Activated CD4-positive, CD25-positive, alpha-beta regulatory T cell treated with anti-CD3 and anti-CD28 coated beads, Interleukin-2, amount 50 U/mL, for 24 hours (primary cell): ENCODE measurements at regions not wholly inside any gene's neighbourhood (a gene's known extent, or its start where the extent isn't known, plus 50 kb on each side); places are given as distances from the start of the nearest gene placed in this dataset.
"Not testable (repeated sequence)": the region's sequence is repeated elsewhere in the genome, so short reads cannot be mapped to it uniquely, and the experiment has no call there.

ENCODE experiments used
- ATAC-seq, 2 donors: fragments of 150-1000 bp; cut with Tn5 transposase; one replicate each; pipeline ENCODE4 v1.10.0; 2021; ENCODE audit warnings: mild to moderate bottlenecking in 1 of 2, moderate library complexity in 1 of 2

DNA sequence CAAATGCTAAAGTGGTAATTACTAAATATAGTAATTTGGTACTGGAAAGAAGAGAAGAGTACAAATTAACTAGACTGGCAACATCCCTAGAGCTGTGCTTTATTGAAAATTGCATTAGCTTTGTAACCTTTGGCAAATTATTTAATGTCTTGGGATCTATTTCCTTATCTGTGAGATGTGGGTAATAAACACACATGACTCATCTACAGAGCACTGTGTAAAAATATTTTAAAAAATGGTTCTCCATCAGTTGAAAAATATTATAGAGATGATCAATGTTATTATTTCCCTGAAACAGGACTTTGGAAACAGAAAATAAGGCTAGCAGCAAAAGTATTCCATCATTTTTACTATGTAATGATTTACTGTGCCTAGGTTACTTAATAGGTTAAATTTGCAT is 1698.8 kb upstream of the CDH9 start:
- ATAC-seq, result no peak

DNA sequence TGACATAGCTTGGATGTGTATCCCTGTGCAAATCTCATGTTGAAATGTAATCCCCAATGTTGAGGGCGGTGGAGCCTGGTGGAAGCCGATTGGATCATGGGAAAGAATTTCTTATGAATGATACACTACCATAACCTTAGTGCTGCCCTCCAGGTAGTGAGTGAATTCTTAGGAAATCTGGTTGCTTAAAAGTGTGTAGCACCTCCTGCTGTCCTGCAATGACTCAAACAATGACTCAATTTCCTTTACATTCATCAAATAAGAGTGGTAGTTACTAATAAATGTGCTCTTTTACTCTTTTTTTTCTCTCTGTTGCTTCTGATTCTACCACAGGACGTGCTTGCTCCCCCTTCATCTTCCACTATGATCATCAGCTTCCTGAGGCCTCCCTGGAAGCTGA is 1696.0 kb upstream of the CDH9 start:
- no peak for ATAC-seq

DNA sequence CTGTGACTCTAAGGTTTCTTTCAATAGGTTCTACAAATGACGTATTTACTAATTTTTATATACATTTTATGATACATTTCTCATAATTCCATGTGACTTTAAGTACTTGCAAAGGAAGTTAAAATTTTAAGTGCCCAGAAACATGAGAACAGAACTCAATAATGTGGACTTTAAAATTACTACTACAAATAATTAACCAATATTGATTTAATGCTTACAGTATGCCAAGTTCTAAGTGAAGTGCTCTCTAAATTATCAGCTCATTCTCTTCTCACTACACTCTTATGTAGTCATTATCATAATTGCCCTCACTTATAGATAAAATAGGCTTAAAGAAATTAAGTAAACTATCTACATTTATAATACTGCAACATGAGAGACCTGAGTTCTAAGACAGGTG is 1690.7 kb upstream of the CDH9 start:
- ATAC-seq, result no peak

DNA sequence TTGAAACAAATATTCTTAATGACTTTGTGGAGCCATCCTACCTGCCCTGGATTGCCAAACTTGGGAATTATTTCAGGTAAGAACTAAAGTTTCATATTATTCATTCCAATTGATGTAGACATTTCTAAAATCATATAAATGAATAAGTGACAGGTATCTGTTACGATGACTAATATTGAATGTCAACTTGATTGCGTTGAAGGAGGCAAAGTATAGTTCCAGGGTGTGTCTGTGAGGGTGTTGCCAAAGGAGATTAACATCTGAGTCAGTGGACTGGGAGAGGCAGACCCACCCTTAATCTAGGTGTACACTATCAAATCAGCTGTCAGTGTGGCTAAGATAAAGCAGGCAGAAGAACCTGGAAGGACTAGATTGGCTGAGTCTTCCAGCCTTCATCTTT is 1688.4 kb upstream of the CDH9 start:
- ATAC-seq, result no peak

DNA sequence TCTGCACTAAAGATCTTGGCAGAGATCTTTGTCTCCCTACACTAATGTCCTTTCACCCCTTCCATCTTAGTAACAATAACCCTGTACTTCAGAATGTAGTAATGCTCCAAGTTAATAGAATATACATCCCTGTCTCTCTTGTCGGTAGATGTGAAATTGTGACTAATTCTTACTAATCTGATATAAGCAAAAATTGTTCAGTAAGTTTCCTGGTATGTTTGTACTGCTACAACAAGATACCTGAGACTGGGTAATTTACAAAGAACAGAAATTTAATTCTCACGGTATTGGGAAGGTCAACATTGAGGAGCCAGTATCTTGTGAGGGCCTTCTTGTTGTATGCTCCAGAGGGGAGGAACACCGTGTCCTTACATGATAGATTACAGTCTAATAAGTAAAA is 1686.6 kb upstream of the CDH9 start:
- ATAC-seq, result no peak

DNA sequence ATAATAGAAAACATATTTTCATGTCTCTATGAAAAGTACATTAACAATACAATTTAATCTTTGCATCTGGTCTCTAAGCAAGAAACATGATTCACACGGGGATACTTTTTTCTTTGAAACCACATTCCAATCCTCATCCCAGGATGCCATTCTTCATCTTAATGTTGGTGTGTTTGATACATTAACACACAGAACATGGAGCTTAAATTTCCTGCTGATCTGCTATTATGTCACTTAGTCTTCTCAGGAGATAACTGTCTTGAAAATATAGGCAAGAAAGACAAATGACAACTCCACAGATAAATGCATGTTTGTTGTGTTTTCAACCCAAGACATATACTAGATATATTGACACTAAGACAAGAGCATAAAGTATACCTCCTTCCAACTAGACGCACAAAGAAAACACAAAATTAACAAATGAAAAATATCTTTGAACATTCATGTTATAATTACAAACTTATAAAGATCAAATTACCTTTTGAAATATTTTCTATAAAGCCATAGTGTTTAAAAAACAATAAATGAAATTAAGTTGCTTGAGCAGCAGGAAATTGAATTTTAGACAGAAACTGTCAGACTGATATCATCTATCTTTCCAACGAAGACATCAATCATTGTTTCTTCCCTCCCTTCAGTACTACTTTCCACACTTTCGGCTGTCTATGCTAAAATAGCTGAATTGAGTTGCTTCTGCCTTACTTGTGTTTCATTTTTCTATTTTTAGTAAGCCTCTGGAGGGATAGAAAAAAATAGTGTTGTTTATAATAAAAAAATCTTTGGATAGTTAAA is 1676.7 kb upstream of the CDH9 start:
- no peak for ATAC-seq

DNA sequence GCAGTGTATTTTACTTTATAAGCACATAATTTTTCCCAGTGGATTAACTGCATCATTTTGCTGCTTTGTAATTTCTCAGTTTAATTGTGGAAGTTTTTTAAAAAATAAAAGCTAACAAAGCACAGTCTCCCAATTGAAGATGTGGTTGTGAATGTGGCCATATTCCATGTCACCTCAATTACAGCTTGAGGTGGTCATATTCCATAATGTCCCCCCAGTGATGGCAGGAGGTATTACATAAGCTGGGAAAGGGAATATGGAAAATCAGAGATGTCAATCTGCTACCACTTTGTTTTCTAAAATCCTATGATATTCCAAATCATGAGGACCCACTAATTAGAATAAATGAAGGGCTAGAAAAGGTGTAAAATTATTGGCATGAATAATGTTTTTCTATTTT is 1672.0 kb upstream of the CDH9 start:
- ATAC-seq, result no peak

DNA sequence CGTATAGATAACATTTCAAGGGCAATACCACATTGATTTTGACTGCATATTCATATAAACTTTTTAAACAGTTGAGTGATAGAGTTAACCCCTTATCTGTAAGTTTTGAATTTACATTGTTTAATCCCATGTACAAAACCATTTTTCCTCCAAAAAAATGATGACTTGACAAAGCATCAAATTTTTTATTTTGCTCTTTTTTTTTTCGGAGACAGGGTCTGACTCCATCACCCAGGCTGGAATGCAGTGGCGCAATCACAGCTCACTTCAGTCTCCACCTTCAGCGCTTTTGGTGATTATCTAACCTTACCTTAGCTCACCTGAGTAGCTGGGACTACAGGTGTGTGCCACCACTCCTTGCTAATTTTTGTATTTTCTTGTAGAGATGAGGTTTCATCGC is 1670.1 kb upstream of the CDH9 start:
- no peak for ATAC-seq

DNA sequence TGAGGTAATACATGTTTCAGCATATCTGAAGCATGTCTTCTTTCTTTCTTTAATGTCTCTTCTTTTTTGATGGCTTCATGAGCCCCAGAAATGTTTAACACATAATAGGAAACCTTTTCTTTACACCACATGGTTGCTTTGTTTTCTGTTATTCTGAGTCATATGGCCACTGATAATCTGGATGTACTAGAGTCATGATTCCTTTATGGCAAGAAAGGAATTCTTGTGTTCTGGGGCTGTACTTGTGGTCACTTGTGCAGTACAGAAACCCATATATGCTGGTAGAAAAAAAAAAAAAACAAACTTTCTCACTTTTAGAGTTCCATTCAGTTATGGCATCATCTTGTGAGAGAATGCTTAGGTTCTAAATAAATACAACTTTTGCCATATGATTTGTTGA is 1669.3 kb upstream of the CDH9 start:
- ATAC-seq, result no peak

DNA sequence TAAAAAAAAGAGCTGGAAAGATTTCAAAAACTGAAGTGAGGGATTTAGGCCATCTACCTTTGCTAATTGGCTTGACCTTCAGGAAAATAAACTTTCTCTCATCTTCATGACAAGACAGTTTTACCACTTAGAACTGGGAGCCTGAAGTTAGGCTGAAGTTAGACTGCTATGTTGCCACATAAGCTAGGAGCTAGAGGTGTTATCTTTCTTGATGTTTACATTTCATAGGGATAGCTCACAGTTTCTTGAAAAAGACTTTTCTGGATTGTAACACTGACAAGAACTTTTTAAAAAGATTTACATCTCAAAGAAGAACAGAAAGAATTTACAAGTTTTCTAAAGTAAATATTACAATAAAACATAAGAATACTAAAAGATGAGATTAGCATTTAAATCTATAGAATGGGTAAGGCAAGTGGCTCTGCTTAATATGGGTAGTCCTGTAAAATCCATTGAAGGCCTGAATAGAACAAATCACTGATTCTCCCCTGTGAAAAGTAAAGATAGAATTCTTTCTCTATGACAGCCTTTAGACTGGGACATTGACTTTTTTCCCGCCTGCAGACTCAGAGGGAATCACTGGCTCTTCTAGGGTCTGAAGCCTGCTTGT is 1665.4 kb upstream of the CDH9 start:
- ATAC-seq, result no peak

DNA sequence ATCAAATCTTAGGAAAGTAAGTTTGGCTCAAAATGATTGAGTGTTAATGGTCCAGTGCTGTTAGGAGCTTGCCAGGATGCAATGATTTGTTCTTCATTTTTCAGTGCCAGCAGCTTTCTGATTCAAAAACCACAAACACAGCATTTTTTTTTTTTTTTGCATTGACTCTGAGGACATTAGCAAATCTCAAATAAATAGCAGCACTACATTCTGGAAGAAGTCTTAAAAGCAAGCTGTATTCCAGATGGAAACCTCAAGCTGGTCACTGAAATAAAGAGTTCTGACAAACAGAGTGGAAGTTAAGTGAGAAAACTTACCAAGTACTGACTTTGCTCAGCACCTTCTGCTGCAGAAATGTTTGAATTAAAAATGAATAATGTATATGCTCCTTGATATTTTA is 1653.1 kb upstream of the CDH9 start:
- no peak for ATAC-seq

DNA sequence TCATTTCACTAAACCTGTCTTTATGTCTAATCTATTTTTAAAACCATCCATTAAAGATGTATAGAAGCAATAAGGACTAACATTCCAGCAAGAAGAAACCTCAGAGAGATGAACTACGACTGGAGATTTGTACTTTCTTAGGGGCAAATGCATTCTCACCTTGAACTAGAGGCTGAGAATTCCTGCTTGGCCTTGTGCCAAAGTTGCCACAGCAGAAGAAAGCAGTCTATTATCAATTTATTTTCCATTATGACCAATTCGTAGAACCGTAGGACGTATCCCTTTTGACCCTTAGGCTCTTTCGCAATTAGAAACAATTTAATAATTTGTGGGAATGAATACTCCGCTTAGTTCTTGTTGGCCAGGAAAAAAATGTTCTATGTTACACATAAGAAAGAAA is 1647.4 kb upstream of the CDH9 start:
- ATAC-seq, result no peak

DNA sequence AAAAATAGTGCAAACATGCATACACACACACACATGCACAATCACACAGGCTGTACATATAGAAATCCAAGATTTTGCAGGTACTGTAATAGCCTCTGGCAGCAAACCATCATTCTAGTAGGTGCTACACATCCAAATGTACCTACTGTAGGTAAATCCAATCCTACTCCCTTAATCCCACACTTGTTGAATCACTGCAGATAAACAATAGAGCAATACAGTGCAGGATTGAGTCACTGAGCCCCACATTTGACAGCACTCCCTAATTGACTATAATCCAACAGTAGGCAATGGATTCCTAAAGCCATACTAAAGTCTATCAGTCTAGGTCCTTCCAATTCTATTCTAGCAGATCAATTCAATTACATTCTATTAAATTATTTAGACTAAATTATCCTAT is 1640.5 kb upstream of the CDH9 start:
- ATAC-seq, result no peak

DNA sequence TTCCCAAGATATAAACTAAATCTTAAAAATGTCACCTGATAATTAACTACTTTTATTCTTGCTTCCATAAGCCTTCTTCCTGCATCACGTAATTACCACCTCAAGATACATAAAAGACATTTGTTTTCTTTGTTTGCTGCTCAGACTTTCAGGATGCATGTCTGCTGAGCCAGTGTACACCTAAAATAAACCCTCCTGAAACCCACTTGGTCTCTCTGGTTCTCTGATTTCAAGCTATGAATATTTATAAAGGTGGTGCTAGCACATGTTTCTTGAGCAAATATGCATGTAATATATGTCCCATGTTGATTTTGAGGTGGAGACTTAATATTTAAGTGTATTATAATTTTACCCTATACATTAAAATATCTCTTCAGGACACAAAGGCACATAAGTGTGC is 1627.7 kb upstream of the CDH9 start:
- no peak for ATAC-seq

DNA sequence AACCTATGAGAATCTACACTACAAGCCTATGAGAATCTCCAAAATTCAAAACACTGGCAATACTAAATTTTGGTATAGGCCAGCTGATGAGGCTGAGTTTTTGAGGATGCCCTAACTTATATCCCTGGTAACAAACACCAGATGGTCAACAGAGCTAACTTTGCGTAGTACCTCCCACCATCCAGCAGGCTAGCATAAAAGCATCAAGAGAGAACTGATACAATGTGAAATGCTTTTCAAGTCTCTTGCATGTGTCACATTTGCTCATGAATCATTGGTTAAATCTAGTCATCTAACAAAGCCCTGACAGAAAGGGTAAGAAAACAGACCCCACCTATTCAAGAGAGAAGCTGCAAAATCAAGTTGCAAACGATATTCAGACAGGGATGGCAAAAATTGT is 1609.7 kb upstream of the CDH9 start:
- ATAC-seq, result no peak

DNA sequence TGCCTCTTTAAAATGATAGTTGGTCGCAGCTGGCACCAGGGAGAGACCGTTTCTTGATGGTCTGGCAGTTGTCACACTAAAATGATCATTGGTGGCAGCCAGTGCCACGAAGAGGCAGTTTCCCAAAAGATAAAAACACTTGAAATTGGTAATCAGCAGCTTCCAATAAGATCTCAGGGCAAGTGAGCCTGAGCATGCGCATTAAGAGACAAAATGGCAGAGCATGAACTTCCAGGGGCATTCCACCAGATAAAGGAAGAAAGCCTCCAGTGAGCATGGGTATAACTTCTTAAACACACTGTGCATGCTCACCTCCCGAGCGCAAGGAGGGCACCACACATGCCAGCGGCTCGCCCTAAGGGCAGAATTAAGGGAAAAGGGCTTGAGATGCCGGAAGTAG is 1594.2 kb upstream of the CDH9 start:
- no peak for ATAC-seq

DNA sequence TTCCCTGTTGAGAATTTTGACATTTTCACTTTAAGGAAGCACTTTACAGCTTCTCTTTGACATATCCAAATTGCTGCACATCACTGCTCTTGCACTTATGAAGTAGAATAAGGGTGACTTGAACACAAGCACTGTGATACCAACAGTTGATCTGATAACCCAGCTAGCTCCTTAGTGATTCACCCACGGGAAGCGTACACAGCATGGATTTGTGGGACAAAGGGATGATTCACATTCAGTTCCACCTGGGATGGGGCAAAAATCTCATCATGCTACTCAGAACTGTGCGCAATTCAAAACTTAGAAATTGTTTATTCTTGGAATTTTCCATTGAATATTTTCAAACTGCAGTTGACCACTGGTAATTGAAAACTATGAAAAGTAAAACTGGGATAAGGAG is 1565.5 kb upstream of the CDH9 start:
- no peak for ATAC-seq

DNA sequence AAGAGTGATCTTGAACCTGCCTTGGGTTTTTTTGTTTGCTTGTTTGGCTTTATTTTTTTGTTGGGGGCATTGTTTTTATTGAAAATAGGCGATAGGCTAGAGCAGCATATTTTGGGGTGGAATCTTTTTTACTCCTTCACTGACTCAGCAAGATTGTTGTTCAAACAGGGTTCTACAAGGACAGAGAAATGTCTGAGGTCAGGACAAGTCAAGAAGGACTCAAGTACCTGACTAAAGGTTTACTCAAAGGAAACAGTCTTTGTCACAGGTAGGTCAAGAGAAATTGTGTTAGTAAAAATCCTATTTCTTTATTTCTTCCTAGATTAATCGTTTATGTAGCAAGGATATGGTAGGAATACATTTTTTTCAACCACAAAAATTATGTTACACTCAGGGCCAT is 1564.0 kb upstream of the CDH9 start:
- ATAC-seq, result no peak

DNA sequence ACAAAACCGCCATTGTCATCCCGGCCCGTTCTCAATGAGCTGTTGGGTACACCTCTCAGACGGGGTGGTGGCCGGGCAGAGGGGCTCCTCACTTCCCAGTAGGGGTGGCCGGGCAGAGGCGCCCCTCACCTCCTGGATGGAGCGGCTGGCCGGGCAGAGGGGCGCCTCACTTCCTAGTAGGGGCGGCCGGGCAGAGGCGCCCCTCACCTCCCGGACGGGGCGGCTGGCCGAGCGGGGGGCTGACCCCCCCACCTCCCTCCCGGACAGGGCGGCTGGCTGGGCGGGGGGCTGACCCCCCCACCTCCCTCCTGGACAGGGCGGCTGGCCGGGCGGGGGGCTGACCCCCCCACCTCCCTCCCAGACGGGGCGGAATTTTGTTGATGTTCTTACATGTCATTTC is 1558.3 kb upstream of the CDH9 start:
- not testable (repeated sequence) for ATAC-seq

DNA sequence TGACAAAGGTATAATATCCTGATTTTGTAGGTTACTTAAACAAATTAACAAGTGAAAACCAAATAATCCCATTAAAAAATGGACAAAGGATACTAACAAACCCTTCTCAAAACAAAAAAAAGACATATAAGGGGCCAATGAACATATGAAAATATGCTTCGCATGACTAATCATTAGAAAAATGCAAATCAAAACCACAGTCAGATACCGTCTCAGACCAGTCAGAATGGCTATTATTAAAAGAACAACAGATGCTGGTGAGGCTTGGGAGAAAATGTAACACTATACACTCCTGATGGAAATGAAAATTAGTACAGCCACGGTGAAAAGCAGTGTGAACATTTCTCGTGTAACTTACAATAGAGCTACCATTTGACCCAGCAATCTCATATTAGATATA is 1542.2 kb upstream of the CDH9 start:
- no peak for ATAC-seq

DNA sequence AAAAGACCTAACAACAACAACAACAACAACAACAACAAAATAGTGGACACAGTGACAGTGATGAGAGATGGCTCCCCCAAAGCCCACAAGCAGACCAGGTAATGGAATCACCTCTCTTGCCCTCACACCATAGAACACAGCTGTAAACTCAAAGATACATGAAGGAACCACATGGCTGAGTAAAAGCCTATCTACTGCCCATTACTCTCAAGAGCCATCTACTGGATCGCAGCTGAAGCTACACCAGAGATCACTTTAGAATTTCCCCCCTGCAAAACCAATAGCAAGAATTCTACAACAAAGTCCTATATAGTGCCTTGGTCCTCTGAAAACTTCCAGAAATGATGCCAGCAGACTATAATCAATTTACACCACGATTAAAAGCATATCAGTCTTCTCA is 1537.6 kb upstream of the CDH9 start:
- ATAC-seq, result no peak

DNA sequence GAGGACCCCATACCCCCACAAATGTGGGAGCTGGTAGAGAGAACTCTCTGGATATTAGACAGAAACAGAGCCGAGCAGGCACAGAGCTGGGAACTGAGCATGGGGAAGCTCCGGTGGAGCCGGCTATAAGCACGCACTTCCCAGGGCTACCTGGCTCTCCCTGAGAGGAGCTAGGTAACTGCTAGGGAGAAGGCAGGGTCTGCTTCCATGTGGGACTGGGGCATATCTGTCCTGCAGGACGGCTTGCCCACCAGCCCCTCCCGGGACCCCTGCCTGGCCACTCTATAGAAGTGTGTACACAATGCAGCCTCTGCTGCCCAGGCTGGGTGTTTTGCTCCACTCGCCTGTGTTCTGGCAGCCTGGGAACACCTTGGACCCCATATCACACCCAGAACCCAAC is 1537.0 kb upstream of the CDH9 start:
- no peak for ATAC-seq

DNA sequence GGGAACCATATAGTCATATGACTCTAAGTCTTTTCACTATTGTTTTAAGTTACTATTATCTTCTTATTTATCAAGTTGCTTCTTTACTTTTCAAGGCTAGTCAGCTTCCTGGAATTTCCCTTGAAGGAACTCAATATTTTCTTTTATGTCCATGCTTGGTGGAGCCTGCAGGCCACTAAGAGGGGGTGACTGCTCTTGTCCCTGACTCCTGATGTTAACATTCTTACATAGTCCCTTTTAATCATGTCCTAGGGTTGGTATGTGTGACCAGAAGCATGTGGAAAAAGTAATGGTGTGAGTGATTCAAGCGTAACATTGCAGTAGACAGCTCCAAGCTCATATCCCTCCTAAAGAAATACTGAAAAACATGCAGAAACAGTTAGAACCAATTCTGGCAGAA is 1536.2 kb upstream of the CDH9 start:
- ATAC-seq, result no peak

DNA sequence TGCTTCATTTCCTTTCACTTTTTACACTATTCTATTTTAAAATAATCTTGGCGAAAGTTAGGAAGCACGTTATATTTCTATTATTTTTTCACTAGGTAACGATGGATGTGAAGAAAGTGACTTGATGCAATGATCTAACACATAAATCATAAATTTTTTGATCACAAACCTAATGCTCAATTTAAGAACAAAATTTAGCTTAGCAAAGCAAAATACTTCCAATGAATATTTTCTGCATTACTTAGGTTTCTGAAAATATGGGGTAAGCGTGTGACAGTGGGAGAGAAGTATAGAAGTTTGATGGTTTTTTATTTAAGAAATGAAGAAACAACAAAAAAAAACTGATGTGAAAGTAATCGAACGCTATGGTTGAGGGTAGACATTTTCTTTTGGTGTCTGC is 1528.7 kb upstream of the CDH9 start:
- no peak for ATAC-seq

DNA sequence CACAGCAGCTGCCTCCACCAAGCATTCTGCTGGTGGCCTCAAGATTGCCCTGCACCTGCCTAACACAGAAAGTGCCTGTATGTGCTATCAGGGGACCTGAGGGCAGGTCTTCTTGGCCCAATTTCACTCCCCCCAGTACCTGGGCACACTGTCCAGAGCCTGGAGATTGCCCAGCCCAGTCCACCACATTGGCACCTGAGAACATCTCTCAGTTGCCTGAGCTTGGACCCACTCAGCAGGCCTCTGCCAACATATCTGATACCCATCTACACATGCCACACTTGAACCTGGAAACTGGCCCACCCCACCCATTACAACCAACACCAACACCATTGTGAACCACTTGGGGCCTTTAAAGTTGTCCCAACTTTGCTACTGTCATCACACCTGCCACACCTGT is 1523.1 kb upstream of the CDH9 start:
- no peak for ATAC-seq
